Panc1 (cell line): ENCODE measurements at regions not wholly inside any gene's neighbourhood (a gene's known extent, or its start where the extent isn't known, plus 50 kb on each side); places are given as distances from the start of the nearest gene placed in this dataset.

Experiments
- ATAC-seq: fragments of 200-7000 bp; cut with Tn5 transposase; 2 replicates; pipeline ENCODE4 v1.9.1; 2020; ENCODE audit warnings: mild to moderate bottlenecking, moderate library complexity
- BruUV-seq: library from RNA; stranded (reverse); fragments of 400-500 nt; replicated peaks from 2 replicates; lab custom pipeline; 2021; lab: Mats Ljungman, UMichigan
- CTCF ChIA-PET: fragments of 300-600 bp; sonication (Branson Sonifier 250); formaldehyde crosslinking; loops from one replicate; lab custom pipeline; 2022; ENCODE audit warnings: antibody characterized with exemption; lab: Charles Lee
- POLR2A ChIA-PET: fragments of 300-600 bp; sonication (Branson Sonifier 250); formaldehyde crosslinking; loops from one replicate; lab custom pipeline; 2022; ENCODE audit warnings: antibody characterized with exemption; lab: Charles Lee
- DNase-seq: peaks from one replicate; pipeline ENCODE4 v3.0.0-alpha.2; 2010; ENCODE audit warnings: low read depth, low spot score
- H3K27ac ChIP-seq: 2 replicates; pipeline ENCODE4 v1.5.1; 2011; ENCODE audit warnings: mild to moderate bottlenecking, low read length, inconsistent platforms
- H3K27me3 ChIP-seq: fragments of 200-500 bp; sonication (Bioruptor generic); 2 replicates; pipeline ENCODE4 v1.6.0; 2014; ENCODE audit warnings: low read length, inconsistent platforms; ENCODE audit not compliant: control insufficient read depth, insufficient read depth
- H3K36me3 ChIP-seq: fragments of 200-500 bp; sonication (Bioruptor generic); 2 replicates; pipeline ENCODE4 v1.5.1; 2014; ENCODE audit warnings: inconsistent platforms, mild to moderate bottlenecking, low read length, moderate library complexity; ENCODE audit not compliant: control insufficient read depth, insufficient read depth
- H3K4me1 ChIP-seq: 2 replicates; pipeline ENCODE4 v1.5.1; 2011; ENCODE audit warnings: inconsistent platforms, mild to moderate bottlenecking, low read length, moderate library complexity; ENCODE audit not compliant: control insufficient read depth, insufficient read depth
- H3K4me3 ChIP-seq, 2 experiments: 2 replicates each; pipeline ENCODE4 v1.5.1; 2011 to 2012; ENCODE audit warnings: low read depth in 2 of 2, low read length in 2 of 2, mild to moderate bottlenecking in 2 of 2, inconsistent platforms in 1 of 2, moderate library complexity in 1 of 2
- H3K9me3 ChIP-seq: fragments of 200-500 bp; sonication (Bioruptor generic); 2 replicates; pipeline ENCODE4 v1.5.1; 2014; ENCODE audit warnings: low read depth, mild to moderate bottlenecking, inconsistent platforms, low read length, moderate library complexity; ENCODE audit not compliant: control insufficient read depth, insufficient read depth
- POLR2AphosphoS5 ChIP-seq: IDR thresholded peaks from 2 replicates; pipeline ENCODE4 v1.6.1; 2012; ENCODE audit warnings: mild to moderate bottlenecking, low read depth, low read length, moderate library complexity
- SIN3A ChIP-seq: IDR thresholded peaks from 2 replicates; pipeline ENCODE4 v1.6.1; 2012; ENCODE audit warnings: low read depth, mild to moderate bottlenecking, low read length, moderate library complexity, borderline replicate concordance; ENCODE audit not compliant: insufficient read depth
- TCF7L2 ChIP-seq: IDR thresholded peaks from 2 replicates; pipeline ENCODE4 v1.6.1; 2011; ENCODE audit warnings: mild to moderate bottlenecking, low read depth, low read length, inconsistent platforms
- in situ Hi-C: cut with HindIII; loops from 2 replicates; pipeline ENCODE4 v1.10.0; 2016; ENCODE audit warnings: low sequenced_read_pairs, low pct_unique_long_range_greater_than_20kb
- intact Hi-C: fragments of 100-400 bp; cut with micrococcal nuclease; formaldehyde crosslinking; loops from one replicate; pipeline ENCODE4 v1.10.0; 2022; ENCODE audit not compliant: unreplicated experiment
- TF ChIP-seq, protein P1 (sequence below): fragments of 450-650 bp; IDR thresholded peaks from 2 replicates; pipeline ENCODE4 v1.5.1; 2017; ENCODE audit warnings: mild to moderate bottlenecking
- TF ChIP-seq, protein P2 (sequence below), 2 experiments: IDR thresholded peaks; 2 replicates each; pipeline ENCODE4 v1.6.1; 2011 to 2012; ENCODE audit warnings: low read depth in 2 of 2, control low read depth in 1 of 2, low read length in 1 of 2, mild to moderate bottlenecking in 1 of 2, moderate library complexity in 1 of 2; ENCODE audit not compliant: insufficient read depth in 1 of 2

DNA sequence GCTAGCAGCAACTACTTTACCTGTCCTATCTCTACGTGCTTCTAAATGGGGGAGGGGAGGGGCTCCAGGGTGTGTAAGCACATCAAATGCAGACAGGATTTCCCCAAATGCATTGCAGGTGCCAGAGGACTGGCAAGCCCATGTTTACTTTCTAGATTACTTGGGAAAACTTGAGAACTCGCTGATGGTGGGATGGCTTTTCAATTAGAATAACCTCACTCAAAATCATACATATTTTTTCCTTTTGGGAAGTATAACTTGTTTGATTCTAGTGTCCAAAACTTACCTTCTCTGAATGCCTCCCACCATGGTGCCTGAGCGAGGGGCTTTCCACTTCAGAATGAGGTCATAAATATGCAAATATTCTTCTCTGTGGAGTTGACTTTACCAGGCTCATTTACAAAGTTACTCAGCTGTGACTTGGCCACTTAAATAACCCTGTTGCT lies 191.3 kb upstream of the RHOBTB1 start:
- no peak for ATAC-seq

DNA sequence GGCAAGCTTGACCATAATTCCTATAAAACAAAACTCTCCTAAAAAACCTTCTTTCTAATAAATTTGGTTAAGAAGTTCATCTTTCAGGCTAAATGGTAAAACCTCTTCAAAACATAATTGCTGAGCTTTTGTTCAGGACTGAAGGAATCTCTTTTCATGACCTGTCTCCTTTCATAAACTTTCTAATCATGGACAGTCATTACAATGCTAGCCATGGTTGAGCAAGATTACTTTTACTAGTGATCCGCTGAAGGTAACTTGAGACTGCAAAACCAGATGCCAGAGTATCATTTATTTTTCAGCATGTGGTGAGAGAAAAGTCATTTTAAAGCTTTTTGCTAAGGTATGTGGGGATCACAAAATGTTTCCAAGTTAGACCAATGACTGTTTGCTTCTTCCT lies 186.4 kb upstream of the RHOBTB1 start:
- DNase-seq: no peak
- CTCF ChIA-PET: no interaction called here
- in situ Hi-C loops: no loop called here

More for the DNA sequence above, 191.3 kb upstream of the RHOBTB1 start:
- intact Hi-C loops (no loop called here), in situ Hi-C loops (no loop called here)
- Histone ChIP-seq H3K36me3 (no peaks in the 10 kb centered on the region), H3K27me3 (no peaks in the 10 kb centered on the region), H3K4me3 (no peak overlapping the region), H3K9me3 (no peaks in the 10 kb centered on the region), H3K4me1 (no peaks in the 10 kb centered on the region), H3K27ac (no peak overlapping the region)
- TF ChIP-seq, protein P1, sequence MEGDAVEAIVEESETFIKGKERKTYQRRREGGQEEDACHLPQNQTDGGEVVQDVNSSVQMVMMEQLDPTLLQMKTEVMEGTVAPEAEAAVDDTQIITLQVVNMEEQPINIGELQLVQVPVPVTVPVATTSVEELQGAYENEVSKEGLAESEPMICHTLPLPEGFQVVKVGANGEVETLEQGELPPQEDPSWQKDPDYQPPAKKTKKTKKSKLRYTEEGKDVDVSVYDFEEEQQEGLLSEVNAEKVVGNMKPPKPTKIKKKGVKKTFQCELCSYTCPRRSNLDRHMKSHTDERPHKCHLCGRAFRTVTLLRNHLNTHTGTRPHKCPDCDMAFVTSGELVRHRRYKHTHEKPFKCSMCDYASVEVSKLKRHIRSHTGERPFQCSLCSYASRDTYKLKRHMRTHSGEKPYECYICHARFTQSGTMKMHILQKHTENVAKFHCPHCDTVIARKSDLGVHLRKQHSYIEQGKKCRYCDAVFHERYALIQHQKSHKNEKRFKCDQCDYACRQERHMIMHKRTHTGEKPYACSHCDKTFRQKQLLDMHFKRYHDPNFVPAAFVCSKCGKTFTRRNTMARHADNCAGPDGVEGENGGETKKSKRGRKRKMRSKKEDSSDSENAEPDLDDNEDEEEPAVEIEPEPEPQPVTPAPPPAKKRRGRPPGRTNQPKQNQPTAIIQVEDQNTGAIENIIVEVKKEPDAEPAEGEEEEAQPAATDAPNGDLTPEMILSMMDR: no peak
- ChIA-PET POLR2A (no interaction called here), CTCF (no interaction called here)
- BruUV-seq: no TSS peak
- no peak for DNase-seq

More for the DNA sequence above, 186.4 kb upstream of the RHOBTB1 start:
- Histone ChIP-seq H3K27me3 (no peaks in the 10 kb centered on the region; the same call in 1 of the 2 replicates), H3K4me1 (no peaks in the 10 kb centered on the region), H3K36me3 (no peaks in the 10 kb centered on the region), H3K9me3 (no peaks in the 10 kb centered on the region), H3K27ac (no peak overlapping the region), H3K4me3 (no peak overlapping the region)
- POLR2A ChIA-PET: no interaction called here
- intact Hi-C loops: no loop called here
- ATAC-seq: no peak
- TF ChIP-seq SIN3A (no peak), POLR2AphosphoS5 (no peak), TCF7L2 (no peak)
- TF ChIP-seq, protein P1: no peak
- TF ChIP-seq, protein P2, sequence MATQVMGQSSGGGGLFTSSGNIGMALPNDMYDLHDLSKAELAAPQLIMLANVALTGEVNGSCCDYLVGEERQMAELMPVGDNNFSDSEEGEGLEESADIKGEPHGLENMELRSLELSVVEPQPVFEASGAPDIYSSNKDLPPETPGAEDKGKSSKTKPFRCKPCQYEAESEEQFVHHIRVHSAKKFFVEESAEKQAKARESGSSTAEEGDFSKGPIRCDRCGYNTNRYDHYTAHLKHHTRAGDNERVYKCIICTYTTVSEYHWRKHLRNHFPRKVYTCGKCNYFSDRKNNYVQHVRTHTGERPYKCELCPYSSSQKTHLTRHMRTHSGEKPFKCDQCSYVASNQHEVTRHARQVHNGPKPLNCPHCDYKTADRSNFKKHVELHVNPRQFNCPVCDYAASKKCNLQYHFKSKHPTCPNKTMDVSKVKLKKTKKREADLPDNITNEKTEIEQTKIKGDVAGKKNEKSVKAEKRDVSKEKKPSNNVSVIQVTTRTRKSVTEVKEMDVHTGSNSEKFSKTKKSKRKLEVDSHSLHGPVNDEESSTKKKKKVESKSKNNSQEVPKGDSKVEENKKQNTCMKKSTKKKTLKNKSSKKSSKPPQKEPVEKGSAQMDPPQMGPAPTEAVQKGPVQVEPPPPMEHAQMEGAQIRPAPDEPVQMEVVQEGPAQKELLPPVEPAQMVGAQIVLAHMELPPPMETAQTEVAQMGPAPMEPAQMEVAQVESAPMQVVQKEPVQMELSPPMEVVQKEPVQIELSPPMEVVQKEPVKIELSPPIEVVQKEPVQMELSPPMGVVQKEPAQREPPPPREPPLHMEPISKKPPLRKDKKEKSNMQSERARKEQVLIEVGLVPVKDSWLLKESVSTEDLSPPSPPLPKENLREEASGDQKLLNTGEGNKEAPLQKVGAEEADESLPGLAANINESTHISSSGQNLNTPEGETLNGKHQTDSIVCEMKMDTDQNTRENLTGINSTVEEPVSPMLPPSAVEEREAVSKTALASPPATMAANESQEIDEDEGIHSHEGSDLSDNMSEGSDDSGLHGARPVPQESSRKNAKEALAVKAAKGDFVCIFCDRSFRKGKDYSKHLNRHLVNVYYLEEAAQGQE (IDR thresholded peaks at IDR 0.05; ENCODE audit: insufficient read depth in 1 of 2, low read depth in 2 of 2, low read length in 1 of 2): no peak
- no TSS peak for BruUV-seq
